Tibial artery (tissue), 4 donors: ENCODE measurements at regions not wholly inside any gene's neighbourhood (a gene's known extent, or its start where the extent isn't known, plus 50 kb on each side); places are given as distances from the start of the nearest gene placed in this dataset.

Source experiments
- DNase-seq, 2 donors: peaks; one replicate each; pipeline ENCODE4 v3.0.0-alpha.2; 2019
- H3K27ac ChIP-seq, 2 donors: fragments of 200-600 bp; sonication (generic) in 1 of 2; 1 replicate in 1 of 2; 2 replicates in 1 of 2; pipeline ENCODE4 v1.5.1; 2018 to 2019; ENCODE audit warnings: mild to moderate bottlenecking in 1 of 2
- H3K27me3 ChIP-seq, 2 donors: fragments of 200-600 bp; sonication (generic) in 1 of 2; one replicate each; pipeline versions ENCODE4 v1.5.1 to v1.6.0; 2016 to 2019
- H3K36me3 ChIP-seq, 3 donors: fragments of 200-600 bp; sonication (generic) in 2 of 3; one replicate each; pipeline ENCODE4 v1.5.1; 2016 to 2019; ENCODE audit warnings: mild to moderate bottlenecking in 2 of 3
- H3K4me1 ChIP-seq, 4 donors: fragments of 200-600 bp; sonication (generic) in 2 of 4; 1 replicate in 3 of 4; 2 replicates in 1 of 4; pipeline ENCODE4 v1.5.1; 2016 to 2019
- H3K4me3 ChIP-seq, 2 donors: fragments of 200-600 bp; sonication (generic) in 1 of 2; 1 replicate in 1 of 2; 2 replicates in 1 of 2; pipeline ENCODE4 v1.5.1; 2018 to 2019; ENCODE audit warnings: mild to moderate bottlenecking in 2 of 2
- H3K9me3 ChIP-seq, 3 donors: fragments of 200-600 bp; sonication (generic) in 1 of 3; one replicate each; pipeline ENCODE4 v1.5.1; 2016 to 2019
- intact Hi-C: fragments of 100-400 bp; cut with DNase I; formaldehyde crosslinking; loops from one replicate; pipeline ENCODE4 v1.15.0; 2023; ENCODE audit warnings: low total_unique reads
- TF ChIP-seq, protein P1 (sequence below), 2 experiments: fragments of 200-600 bp in 1 of 2; fragments of 450-650 bp in 1 of 2; IDR thresholded peaks; one replicate each; pipeline ENCODE4 v1.5.1; 2017 to 2019; ENCODE audit warnings: antibody characterized with exemption in 2 of 2, mild to moderate bottlenecking in 1 of 2, moderate library complexity in 1 of 2

GRCh38 chr2:60223859-60224258 lies 329.6 kb downstream of the BCL11A start:
- no peak overlapping the region for H3K4me3 ChIP-seq
- H3K4me1 ChIP-seq = no peaks in the 10 kb centered on the region
- no peaks in the 10 kb centered on the region for H3K9me3 ChIP-seq
- no peak for DNase-seq
- H3K27me3 ChIP-seq = no peaks in the 10 kb centered on the region
- TF ChIP-seq, protein P1, sequence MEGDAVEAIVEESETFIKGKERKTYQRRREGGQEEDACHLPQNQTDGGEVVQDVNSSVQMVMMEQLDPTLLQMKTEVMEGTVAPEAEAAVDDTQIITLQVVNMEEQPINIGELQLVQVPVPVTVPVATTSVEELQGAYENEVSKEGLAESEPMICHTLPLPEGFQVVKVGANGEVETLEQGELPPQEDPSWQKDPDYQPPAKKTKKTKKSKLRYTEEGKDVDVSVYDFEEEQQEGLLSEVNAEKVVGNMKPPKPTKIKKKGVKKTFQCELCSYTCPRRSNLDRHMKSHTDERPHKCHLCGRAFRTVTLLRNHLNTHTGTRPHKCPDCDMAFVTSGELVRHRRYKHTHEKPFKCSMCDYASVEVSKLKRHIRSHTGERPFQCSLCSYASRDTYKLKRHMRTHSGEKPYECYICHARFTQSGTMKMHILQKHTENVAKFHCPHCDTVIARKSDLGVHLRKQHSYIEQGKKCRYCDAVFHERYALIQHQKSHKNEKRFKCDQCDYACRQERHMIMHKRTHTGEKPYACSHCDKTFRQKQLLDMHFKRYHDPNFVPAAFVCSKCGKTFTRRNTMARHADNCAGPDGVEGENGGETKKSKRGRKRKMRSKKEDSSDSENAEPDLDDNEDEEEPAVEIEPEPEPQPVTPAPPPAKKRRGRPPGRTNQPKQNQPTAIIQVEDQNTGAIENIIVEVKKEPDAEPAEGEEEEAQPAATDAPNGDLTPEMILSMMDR (IDR thresholded peaks at IDR 0.05) = no peak
- H3K36me3 ChIP-seq = no peaks in the 10 kb centered on the region
- intact Hi-C loops = no loop called here
- no peak overlapping the region for H3K27ac ChIP-seq

DNA sequence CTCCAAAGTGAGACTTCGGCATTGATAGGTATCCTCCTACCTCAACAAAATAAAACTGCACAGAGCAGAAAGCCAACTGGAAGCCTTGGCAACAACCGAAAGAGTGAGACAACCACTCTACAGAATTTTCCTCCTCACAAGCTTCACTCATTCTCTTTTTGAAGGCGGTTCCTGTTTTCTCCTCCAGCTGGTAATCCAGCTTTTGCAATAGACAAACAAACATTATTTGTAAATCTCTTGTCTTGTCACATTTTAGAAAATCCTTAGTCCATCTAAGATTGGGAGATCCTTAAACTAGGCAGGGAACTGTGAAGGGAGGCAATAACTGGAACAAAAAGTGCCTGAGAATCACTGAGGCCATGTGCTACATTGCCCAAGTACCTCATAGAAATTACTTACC lies 332.4 kb downstream of the BCL11A start:
- intact Hi-C loops = no loop called here
- TF ChIP-seq, protein P1 (IDR thresholded peaks at IDR 0.05) = no peak
- H3K4me1 ChIP-seq = peaks cover 0 to 4% (median 0%) of the 10 kb centered on the region in 4 donors
- H3K27me3 ChIP-seq = no peaks in the 10 kb centered on the region
- no peaks in the 10 kb centered on the region for H3K36me3 ChIP-seq
- no peak overlapping the region for H3K27ac ChIP-seq
- DNase-seq = no peak
- H3K9me3 ChIP-seq = no peaks in the 10 kb centered on the region
- no peak overlapping the region for H3K4me3 ChIP-seq

- no peaks in the 10 kb centered on the region for H3K9me3 ChIP-seq
- intact Hi-C loops = no loop called here
Measured at GRCh38 chr2:60219536-60219935, 333.9 kb downstream of the BCL11A start.

DNA sequence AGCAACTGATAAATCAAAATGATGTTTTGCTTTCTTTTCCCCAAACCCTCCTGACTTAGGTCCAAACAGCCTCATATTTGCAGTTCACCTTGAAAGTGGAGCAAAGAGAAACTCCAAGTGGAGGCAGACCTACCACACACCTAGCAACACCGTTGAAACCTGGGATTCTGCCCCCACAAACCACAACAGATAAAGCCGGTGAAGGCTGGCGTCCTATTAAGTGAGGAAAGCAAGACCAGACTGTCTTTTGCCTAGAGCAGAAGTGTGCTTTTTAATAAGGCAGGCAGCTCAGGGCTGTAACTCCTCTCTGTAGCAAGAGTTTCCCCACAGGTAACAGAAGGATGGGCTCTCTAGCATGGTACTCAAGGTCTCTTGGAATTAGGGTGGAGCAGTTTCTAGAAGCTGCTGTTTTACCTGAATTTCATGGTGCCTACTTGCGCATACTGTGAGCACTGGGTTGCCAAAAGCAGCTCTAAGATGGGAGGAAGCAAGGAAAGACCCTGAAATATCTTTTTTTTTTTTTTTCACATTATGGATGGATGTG lies 336.9 kb downstream of the BCL11A start:
- TF ChIP-seq, protein P1 (IDR thresholded peaks at IDR 0.05) = no peak
- Histone ChIP-seq H3K4me3 (no peak overlapping the region), H3K27ac (no peak overlapping the region), H3K9me3 (no peaks in the 10 kb centered on the region), H3K27me3 (peaks cover 0 to 3% of the 10 kb centered on the region in 2 donors), H3K36me3 (no peaks in the 10 kb centered on the region), H3K4me1 (peaks cover 0 to 9% (median 0%) of the 10 kb centered on the region in 4 donors)
- intact Hi-C loops = no loop called here
- DNase-seq = no peak

More at GRCh38 chr2:60219536-60219935, 333.9 kb downstream of the BCL11A start:
- DNase-seq = no peak
- peaks cover 0 to 9% (median 0%) of the 10 kb centered on the region in 4 donors for H3K4me1 ChIP-seq
- H3K27ac ChIP-seq = no peak overlapping the region
- no peaks in the 10 kb centered on the region for H3K27me3 ChIP-seq
- TF ChIP-seq, protein P1 (IDR thresholded peaks at IDR 0.05) = no peak
- no peak overlapping the region for H3K4me3 ChIP-seq
- no peaks in the 10 kb centered on the region for H3K36me3 ChIP-seq

GRCh38 chr2:60215386-60215901 lies 338.0 kb downstream of the BCL11A start:
- Histone ChIP-seq H3K4me3 (no peak overlapping the region), H3K4me1 (peaks cover 0 to 9% (median 0%) of the 10 kb centered on the region in 4 donors), H3K27ac (no peak overlapping the region), H3K36me3 (no peaks in the 10 kb centered on the region), H3K27me3 (peaks cover 0 to 3% of the 10 kb centered on the region in 2 donors), H3K9me3 (no peaks in the 10 kb centered on the region)
- intact Hi-C loops = no loop called here
- TF ChIP-seq, protein P1 (IDR thresholded peaks at IDR 0.05) = no peak
- DNase-seq = no peak

DNA sequence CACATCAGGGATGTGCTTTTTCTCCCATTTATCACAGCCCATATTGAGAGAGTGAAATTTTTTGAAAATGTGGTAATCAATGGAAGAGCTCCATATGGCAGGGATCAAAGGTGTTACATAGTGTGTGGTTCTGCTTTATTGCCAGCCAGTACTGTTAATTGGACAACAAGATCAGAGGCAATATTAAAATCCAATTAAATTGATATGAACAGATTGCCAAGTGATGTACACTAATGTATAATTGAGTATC lies 338.9 kb downstream of the BCL11A start:
- no peak overlapping the region for H3K4me3 ChIP-seq
- peaks cover 0 to 9% (median 0%) of the 10 kb centered on the region in 4 donors for H3K4me1 ChIP-seq
- H3K36me3 ChIP-seq = no peaks in the 10 kb centered on the region
- TF ChIP-seq, protein P1 (IDR thresholded peaks at IDR 0.05) = no peak
- no peak overlapping the region for H3K27ac ChIP-seq
- DNase-seq = no peak
- H3K9me3 ChIP-seq = no peaks in the 10 kb centered on the region
- intact Hi-C loops = no loop called here
- peaks cover 0 to 3% of the 10 kb centered on the region in 2 donors for H3K27me3 ChIP-seq
